HCT116 (cell line): ENCODE measurements at regions not wholly inside any gene's neighbourhood (a gene's known extent, or its start where the extent isn't known, plus 50 kb on each side); places are given as distances from the start of the nearest gene placed in this dataset.

ENCODE experiments used
- ATAC-seq: fragments of 200-7000 bp; cut with Tn5 transposase; 2 replicates; pipeline ENCODE4 v1.9.1; 2020; ENCODE audit warnings: mild to moderate bottlenecking, moderate library complexity
- BruUV-seq: library from RNA; stranded (reverse); fragments of 400-500 nt; replicated peaks from 2 replicates; lab custom pipeline; 2021; lab: Mats Ljungman, UMichigan
- CTCF ChIA-PET: fragments of 300-600 bp; sonication (Branson Sonifier 250); formaldehyde crosslinking; loops from one replicate; lab custom pipeline; 2021; ENCODE audit warnings: antibody characterized with exemption; lab: Charles Lee
- POLR2A ChIA-PET: fragments of 300-600, 350-600 bp; sonication (Branson Sonifier 250); formaldehyde crosslinking; loops from one replicate; lab custom pipeline; 2021; ENCODE audit warnings: antibody characterized with exemption; lab: Charles Lee
- RAD21 ChIA-PET, 2 experiments: fragments of 300-600 bp; sonication (Branson Sonifier 250); formaldehyde crosslinking; loops; one replicate each; lab custom pipeline; 2023; ENCODE audit warnings: low total read pairs in 2 of 2; ENCODE audit not compliant: uncharacterized antibody in 2 of 2, unreplicated experiment in 2 of 2, low non-redundant PET in 1 of 2; lab: Charles Lee
- DNase-seq: peaks from one replicate; pipeline ENCODE4 v3.0.0-alpha.2; 2010; ENCODE audit warnings: low read depth, low spot score
- H2AFZ ChIP-seq: fragments of 200-600 bp; shearing (Covaris generic), sonication (generic); 2 replicates; pipeline ENCODE4 v1.6.1; 2017; ENCODE audit warnings: low read depth, mixed run types, mixed read lengths, antibody characterized with exemption, low read length; ENCODE audit not compliant: poor library complexity, severe bottlenecking
- H3K27ac ChIP-seq: 2 replicates; pipeline ENCODE4 v1.5.1; 2012; ENCODE audit warnings: low read depth, low read length
- H3K27me3 ChIP-seq: fragments of 200-600 bp; sonication (generic); 2 replicates; pipeline ENCODE4 v1.6.1; 2016; ENCODE audit warnings: mixed run types, low read length, mixed read lengths; ENCODE audit not compliant: insufficient read depth
- H3K36me3 ChIP-seq, 2 experiments: fragments of 200-500 bp in 1 of 2; fragments of 200-600 bp in 1 of 2; sonication (Bioruptor generic) in 1 of 2; sonication (generic) in 1 of 2; 2 replicates each; pipeline versions ENCODE4 v1.5.1 to v1.6.1; 2014 to 2016; ENCODE audit warnings: low read length in 2 of 2, inconsistent platforms in 1 of 2, mixed read lengths in 1 of 2, mixed run types in 1 of 2; ENCODE audit not compliant: insufficient read depth in 2 of 2, control insufficient read depth in 1 of 2
- H3K4me1 ChIP-seq, 2 experiments: fragments of 200-600 bp in 1 of 2; sonication (generic) in 1 of 2; 2 replicates each; pipeline versions ENCODE4 v1.5.1 to v1.6.1; 2012 to 2017; ENCODE audit warnings: low read length in 2 of 2, inconsistent platforms in 1 of 2, mild to moderate bottlenecking in 1 of 2, mixed read lengths in 1 of 2, mixed run types in 1 of 2, moderate library complexity in 1 of 2; ENCODE audit not compliant: insufficient read depth in 2 of 2, control insufficient read depth in 1 of 2
- H3K4me2 ChIP-seq: fragments of 200-600 bp; sonication (generic); 2 replicates; pipeline ENCODE4 v1.6.1; 2017; ENCODE audit warnings: mixed run types, low read length, mixed read lengths
- H3K4me3 ChIP-seq, 2 experiments: fragments of 200-600 bp in 1 of 2; sonication (generic) in 1 of 2; replicated peaks in 1 of 2; 2 replicates each; pipeline ENCODE4 v1.5.1; 2011 to 2016; ENCODE audit warnings: low read length in 2 of 2, control low read depth in 1 of 2, low read depth in 1 of 2, mild to moderate bottlenecking in 1 of 2, mixed read lengths in 1 of 2, mixed run types in 1 of 2
- H3K79me2 ChIP-seq: fragments of 200-600 bp; sonication (generic); 2 replicates; pipeline ENCODE4 v1.6.1; 2017; ENCODE audit warnings: mild to moderate bottlenecking, mixed run types, low read length, moderate library complexity, mixed read lengths; ENCODE audit not compliant: insufficient read depth
- H3K9ac ChIP-seq: fragments of 200-600 bp; sonication (generic); 2 replicates; pipeline ENCODE4 v1.6.1; 2016; ENCODE audit warnings: low read length, mixed read lengths
- H3K9me2 ChIP-seq: fragments of 200-600 bp; sonication (generic), shearing (Covaris generic); 2 replicates; pipeline ENCODE4 v1.6.1; 2017; ENCODE audit warnings: mixed run types, mild to moderate bottlenecking, moderate library complexity; ENCODE audit not compliant: insufficient read depth
- H3K9me3 ChIP-seq, 2 experiments: fragments of 200-500 bp in 1 of 2; fragments of 200-600 bp in 1 of 2; sonication (Bioruptor generic) in 1 of 2; sonication (generic) in 1 of 2; 2 replicates each; pipeline ENCODE4 v1.6.1; 2014 to 2017; ENCODE audit warnings: low read length in 2 of 2, mixed read lengths in 2 of 2, inconsistent platforms in 1 of 2, low read depth in 1 of 2, mild to moderate bottlenecking in 1 of 2, mixed run types in 1 of 2, moderate library complexity in 1 of 2; ENCODE audit not compliant: control insufficient read depth in 1 of 2, insufficient read depth in 1 of 2
- H4K20me1 ChIP-seq: fragments of 200-600 bp; sonication (generic), shearing (Covaris generic); 2 replicates; pipeline ENCODE4 v1.6.1; 2017; ENCODE audit warnings: mixed run types, mild to moderate bottlenecking, moderate library complexity; ENCODE audit not compliant: insufficient read depth
- ATF3 ChIP-seq: IDR thresholded peaks from 2 replicates; pipeline ENCODE4 v1.6.1; 2012
- CBX3 ChIP-seq: IDR thresholded peaks from 2 replicates; pipeline ENCODE4 v1.6.1; 2012; ENCODE audit warnings: low read depth
- CTCF ChIP-seq, 3 experiments: fragments of 200-600 bp in 1 of 3; sonication (generic) in 1 of 3; IDR thresholded peaks in 2 of 3; conservative IDR thresholded peaks in 1 of 3; 2 replicates each; pipeline ENCODE4 v1.5.1; 2012 to 2017; ENCODE audit warnings: low read depth in 2 of 3, low read length in 2 of 3, antibody characterized with exemption in 1 of 3, borderline replicate concordance in 1 of 3, control low read depth in 1 of 3, mild to moderate bottlenecking in 1 of 3, mixed read lengths in 1 of 3, mixed run types in 1 of 3, moderate library complexity in 1 of 3; ENCODE audit not compliant: insufficient read depth in 1 of 3
- EGR1 ChIP-seq: IDR thresholded peaks from 2 replicates; pipeline ENCODE4 v1.6.1; 2012; ENCODE audit warnings: low read depth
- ELF1 ChIP-seq: IDR thresholded peaks from 2 replicates; pipeline ENCODE4 v1.6.1; 2012; ENCODE audit warnings: low read depth, borderline replicate concordance
- EZH2 ChIP-seq: fragments of 200-600 bp; sonication (generic); IDR thresholded peaks from 2 replicates; pipeline ENCODE4 v1.6.1; 2017; ENCODE audit warnings: antibody characterized with exemption, mixed run types
- EZH2phosphoT487 ChIP-seq: fragments of 200-600 bp; IDR thresholded peaks from 2 replicates; pipeline ENCODE4 v1.6.1; 2018; ENCODE audit warnings: antibody characterized with exemption, borderline replicate concordance
- FOSL1 ChIP-seq: IDR thresholded peaks from 2 replicates; pipeline ENCODE4 v1.6.1; 2012; ENCODE audit warnings: low read depth
- JUND ChIP-seq: IDR thresholded peaks from 2 replicates; pipeline ENCODE4 v1.6.1; 2012
- MAX ChIP-seq: IDR thresholded peaks from 2 replicates; pipeline ENCODE4 v1.6.1; 2012
- RAD21 ChIP-seq: IDR thresholded peaks from 2 replicates; pipeline ENCODE4 v1.6.1; 2012; ENCODE audit warnings: low read depth, mild to moderate bottlenecking
- REST ChIP-seq: IDR thresholded peaks from 2 replicates; pipeline ENCODE4 v1.6.1; 2012; ENCODE audit warnings: low read depth
- SIN3A ChIP-seq: IDR thresholded peaks from 2 replicates; pipeline ENCODE4 v1.6.1; 2012; ENCODE audit warnings: low read depth
- SP1 ChIP-seq: IDR thresholded peaks from 2 replicates; pipeline ENCODE4 v1.6.1; 2012; ENCODE audit warnings: low read depth
- SRF ChIP-seq: IDR thresholded peaks from 2 replicates; pipeline ENCODE4 v1.6.1; 2012; ENCODE audit warnings: low read depth
- TCF7L2 ChIP-seq: IDR thresholded peaks from 2 replicates; pipeline ENCODE4 v1.7.0; 2011; ENCODE audit warnings: borderline replicate concordance, inconsistent platforms; ENCODE audit not compliant: insufficient read depth, insufficient read length; ENCODE audit errors: extremely low read depth
- YY1 ChIP-seq: IDR thresholded peaks from 2 replicates; pipeline ENCODE4 v1.6.1; 2011; ENCODE audit warnings: low read length, low read depth, moderate library complexity, mild to moderate bottlenecking; ENCODE audit not compliant: insufficient replicate concordance; ENCODE audit errors: extremely low read depth
- ZBTB33 ChIP-seq: IDR thresholded peaks from 2 replicates; pipeline ENCODE4 v1.6.1; 2011; ENCODE audit warnings: mild to moderate bottlenecking, low read length, moderate library complexity; ENCODE audit not compliant: insufficient replicate concordance; ENCODE audit errors: extremely low read depth
- ZNF274 ChIP-seq: fragments of 200-500 bp; sonication (Bioruptor generic); IDR thresholded peaks from 2 replicates; pipeline ENCODE4 v1.6.1; 2014; ENCODE audit warnings: mild to moderate bottlenecking, low read depth, low read length, inconsistent platforms
- intact Hi-C: fragments of 100-400 bp; cut with micrococcal nuclease; formaldehyde crosslinking; loops from 2 replicates; pipeline ENCODE4 v1.10.0; 2022

GRCh38 chr4:144463236-144463635 lies 182.7 kb upstream of the HHIP start:
- H3K4me3 ChIP-seq, result no peak overlapping the region
- H3K27me3 ChIP-seq, result no peaks in the 10 kb centered on the region
- TF ChIP-seq ATF3, result no peak
- no peak for TF ChIP-seq SIN3A
- TF ChIP-seq CTCF (IDR thresholded peaks at IDR 0.05 in 2 of 3, conservative IDR thresholded peaks at IDR 0.05 in 1 of 3; ENCODE audit: borderline replicate concordance in 1 of 3, insufficient read depth in 1 of 3, low read depth in 2 of 3, low read length in 2 of 3), result no peak
- TF ChIP-seq EZH2, result no peak
- TF ChIP-seq SP1, result no peak
- TF ChIP-seq ZNF274, result no peak
- TF ChIP-seq RAD21, result no peak
- TF ChIP-seq EZH2phosphoT487, result no peak
- TF ChIP-seq CBX3, result no peak
- no peak for TF ChIP-seq ELF1
- TF ChIP-seq EGR1, result no peak
- no peak for TF ChIP-seq SRF
- no peak for TF ChIP-seq FOSL1
- no peak for TF ChIP-seq JUND
- TF ChIP-seq YY1, result no peak
- TF ChIP-seq REST, result no peak
- TF ChIP-seq TCF7L2, result no peak
- no peak for TF ChIP-seq MAX
- no peak for TF ChIP-seq ZBTB33
- CTCF ChIA-PET, result no interaction called here
- no peak overlapping the region for H2AFZ ChIP-seq
- H3K9me2 ChIP-seq, result no peaks in the 10 kb centered on the region
- no peaks in the 10 kb centered on the region for H4K20me1 ChIP-seq
- no peaks in the 10 kb centered on the region for H3K36me3 ChIP-seq
- no peak for ATAC-seq
- H3K79me2 ChIP-seq, result no peaks in the 10 kb centered on the region
- no peaks in the 10 kb centered on the region for H3K9me3 ChIP-seq
- no peak overlapping the region for H3K27ac ChIP-seq
- POLR2A ChIA-PET, result no interaction called here
- RAD21 ChIA-PET, result no interaction called here
- intact Hi-C loops, result no loop called here
- DNase-seq, result no peak
- H3K4me2 ChIP-seq, result no peak overlapping the region
- no peaks in the 10 kb centered on the region for H3K4me1 ChIP-seq
- no TSS peak for BruUV-seq
- no peak overlapping the region for H3K9ac ChIP-seq
